ENCODE measurements at regions not wholly inside any gene's neighbourhood (a gene's known extent, or its start where the extent isn't known, plus 50 kb on each side); places are given as distances from the start of the nearest gene placed in this dataset.

- Histone ChIP-seq H3K27ac (ENCODE audit: low read length) (no peak overlapping the region), H3K9ac (ENCODE audit: low read length in 2 of 2) (no peak overlapping the region), H3K4me1 (ENCODE audit: control insufficient read depth, insufficient read depth, low read length) (no peaks in the 10 kb centered on the region), H3K9me3 (ENCODE audit: control insufficient read depth in 2 of 2, low read length in 2 of 2) (no peaks in the 10 kb centered on the region), H3K27me3 (ENCODE audit: control insufficient read depth in 1 of 2, insufficient read depth in 2 of 2, low read length in 2 of 2) (no peaks in the 10 kb centered on the region), H3K4me3 (ENCODE audit: low read length in 2 of 2) (no peak overlapping the region), H3K36me3 (ENCODE audit: control insufficient read depth in 2 of 2, insufficient read depth in 2 of 2, low read length in 2 of 2) (no peaks in the 10 kb centered on the region)
These were observed 353.1 kb downstream of the EFNB2 start for GRCh38 chr13:106182404-106182803.

- Histone ChIP-seq H3K9me3 (ENCODE audit: control insufficient read depth in 2 of 2, low read length in 2 of 2) (no peaks in the 10 kb centered on the region), H3K36me3 (ENCODE audit: control insufficient read depth in 2 of 2, insufficient read depth in 2 of 2, low read length in 2 of 2) (no peaks in the 10 kb centered on the region), H3K4me1 (ENCODE audit: control insufficient read depth, insufficient read depth, low read length) (no peaks in the 10 kb centered on the region), H3K4me3 (ENCODE audit: low read length in 2 of 2) (no peak overlapping the region), H3K27me3 (ENCODE audit: control insufficient read depth in 1 of 2, insufficient read depth in 2 of 2, low read length in 2 of 2) (no peaks in the 10 kb centered on the region), H3K27ac (ENCODE audit: low read length) (no peak overlapping the region), H3K9ac (ENCODE audit: low read length in 2 of 2) (no peak overlapping the region)
These were observed 356.6 kb downstream of the EFNB2 start for GRCh38 chr13:106178816-106179215.

GRCh38 chr13:106177146-106177545 is 358.3 kb downstream of the EFNB2 start:
- H3K36me3 ChIP-seq (ENCODE audit: control insufficient read depth in 2 of 2, insufficient read depth in 2 of 2, low read length in 2 of 2), result no peaks in the 10 kb centered on the region
- no peaks in the 10 kb centered on the region for H3K27me3 ChIP-seq (ENCODE audit: control insufficient read depth in 1 of 2, insufficient read depth in 2 of 2, low read length in 2 of 2)
- H3K4me1 ChIP-seq (ENCODE audit: control insufficient read depth, insufficient read depth, low read length), result no peaks in the 10 kb centered on the region
- H3K9ac ChIP-seq (ENCODE audit: low read length in 2 of 2), result no peak overlapping the region
- H3K9me3 ChIP-seq (ENCODE audit: control insufficient read depth in 2 of 2, low read length in 2 of 2), result no peaks in the 10 kb centered on the region
- H3K4me3 ChIP-seq (ENCODE audit: low read length in 2 of 2), result no peak overlapping the region
- H3K27ac ChIP-seq (ENCODE audit: low read length), result no peak overlapping the region

GRCh38 chr13:106176117-106176516 is 359.3 kb downstream of the EFNB2 start:
- H3K36me3 ChIP-seq (ENCODE audit: control insufficient read depth in 2 of 2, insufficient read depth in 2 of 2, low read length in 2 of 2), result no peaks in the 10 kb centered on the region
- H3K9me3 ChIP-seq (ENCODE audit: control insufficient read depth in 2 of 2, low read length in 2 of 2), result no peaks in the 10 kb centered on the region
- H3K4me3 ChIP-seq (ENCODE audit: low read length in 2 of 2), result no peak overlapping the region
- H3K9ac ChIP-seq (ENCODE audit: low read length in 2 of 2), result no peak overlapping the region
- no peaks in the 10 kb centered on the region for H3K27me3 ChIP-seq (ENCODE audit: control insufficient read depth in 1 of 2, insufficient read depth in 2 of 2, low read length in 2 of 2)
- H3K27ac ChIP-seq (ENCODE audit: low read length), result no peak overlapping the region
- no peaks in the 10 kb centered on the region for H3K4me1 ChIP-seq (ENCODE audit: control insufficient read depth, insufficient read depth, low read length)

- no peaks in the 10 kb centered on the region for H3K9me3 ChIP-seq (ENCODE audit: control insufficient read depth in 2 of 2, low read length in 2 of 2)
- no peaks in the 10 kb centered on the region for H3K36me3 ChIP-seq (ENCODE audit: control insufficient read depth in 2 of 2, insufficient read depth in 2 of 2, low read length in 2 of 2)
- no peak overlapping the region for H3K4me3 ChIP-seq (ENCODE audit: low read length in 2 of 2)
- H3K9ac ChIP-seq (ENCODE audit: low read length in 2 of 2), result no peak overlapping the region
- H3K27me3 ChIP-seq (ENCODE audit: control insufficient read depth in 1 of 2, insufficient read depth in 2 of 2, low read length in 2 of 2), result no peaks in the 10 kb centered on the region
- no peaks in the 10 kb centered on the region for H3K4me1 ChIP-seq (ENCODE audit: control insufficient read depth, insufficient read depth, low read length)
- H3K27ac ChIP-seq (ENCODE audit: low read length), result no peak overlapping the region
These were observed 361.4 kb downstream of the EFNB2 start for GRCh38 chr13:106173891-106174610.

- Histone ChIP-seq H3K27me3 (ENCODE audit: control insufficient read depth in 1 of 2, insufficient read depth in 2 of 2, low read length in 2 of 2) (no peaks in the 10 kb centered on the region), H3K36me3 (ENCODE audit: control insufficient read depth in 2 of 2, insufficient read depth in 2 of 2, low read length in 2 of 2) (no peaks in the 10 kb centered on the region), H3K27ac (ENCODE audit: low read length) (no peak overlapping the region), H3K9me3 (ENCODE audit: control insufficient read depth in 2 of 2, low read length in 2 of 2) (no peaks in the 10 kb centered on the region), H3K9ac (ENCODE audit: low read length in 2 of 2) (no peak overlapping the region), H3K4me1 (ENCODE audit: control insufficient read depth, insufficient read depth, low read length) (no peaks in the 10 kb centered on the region), H3K4me3 (ENCODE audit: low read length in 2 of 2) (no peak overlapping the region)
These were observed 362.1 kb downstream of the EFNB2 start for GRCh38 chr13:106173346-106173745.

GRCh38 chr13:106172176-106172905 is 363.1 kb downstream of the EFNB2 start:
- Histone ChIP-seq H3K36me3 (ENCODE audit: control insufficient read depth in 2 of 2, insufficient read depth in 2 of 2, low read length in 2 of 2) (no peaks in the 10 kb centered on the region), H3K27me3 (ENCODE audit: control insufficient read depth in 1 of 2, insufficient read depth in 2 of 2, low read length in 2 of 2) (no peaks in the 10 kb centered on the region), H3K4me1 (ENCODE audit: control insufficient read depth, insufficient read depth, low read length) (no peaks in the 10 kb centered on the region), H3K4me3 (ENCODE audit: low read length in 2 of 2) (no peak overlapping the region), H3K9me3 (ENCODE audit: control insufficient read depth in 2 of 2, low read length in 2 of 2) (no peaks in the 10 kb centered on the region), H3K27ac (ENCODE audit: low read length) (no peak overlapping the region), H3K9ac (ENCODE audit: low read length in 2 of 2) (no peak overlapping the region)

GRCh38 chr13:106163426-106163825 is 372.0 kb downstream of the EFNB2 start:
- H3K27ac ChIP-seq (ENCODE audit: low read length), result no peak overlapping the region
- no peak overlapping the region for H3K4me3 ChIP-seq (ENCODE audit: low read length in 2 of 2)
- no peaks in the 10 kb centered on the region for H3K27me3 ChIP-seq (ENCODE audit: control insufficient read depth in 1 of 2, insufficient read depth in 2 of 2, low read length in 2 of 2)
- H3K4me1 ChIP-seq (ENCODE audit: control insufficient read depth, insufficient read depth, low read length), result no peaks in the 10 kb centered on the region
- no peak overlapping the region for H3K9ac ChIP-seq (ENCODE audit: low read length in 2 of 2)
- no peaks in the 10 kb centered on the region for H3K36me3 ChIP-seq (ENCODE audit: control insufficient read depth in 2 of 2, insufficient read depth in 2 of 2, low read length in 2 of 2)
- H3K9me3 ChIP-seq (ENCODE audit: control insufficient read depth in 2 of 2, low read length in 2 of 2), result no peaks in the 10 kb centered on the region

- Histone ChIP-seq H3K27me3 (ENCODE audit: control insufficient read depth in 1 of 2, insufficient read depth in 2 of 2, low read length in 2 of 2) (no peaks in the 10 kb centered on the region), H3K36me3 (ENCODE audit: control insufficient read depth in 2 of 2, insufficient read depth in 2 of 2, low read length in 2 of 2) (no peaks in the 10 kb centered on the region), H3K4me3 (ENCODE audit: low read length in 2 of 2) (no peak overlapping the region), H3K27ac (ENCODE audit: low read length) (no peak overlapping the region), H3K9me3 (ENCODE audit: control insufficient read depth in 2 of 2, low read length in 2 of 2) (no peaks in the 10 kb centered on the region), H3K9ac (ENCODE audit: low read length in 2 of 2) (no peak overlapping the region), H3K4me1 (ENCODE audit: control insufficient read depth, insufficient read depth, low read length) (no peaks in the 10 kb centered on the region)
These were observed 374.3 kb downstream of the EFNB2 start for GRCh38 chr13:106161146-106161545.

- Histone ChIP-seq H3K27me3 (ENCODE audit: control insufficient read depth in 1 of 2, insufficient read depth in 2 of 2, low read length in 2 of 2) (no peaks in the 10 kb centered on the region), H3K27ac (ENCODE audit: low read length) (no peak overlapping the region), H3K9me3 (ENCODE audit: control insufficient read depth in 2 of 2, low read length in 2 of 2) (no peaks in the 10 kb centered on the region), H3K4me1 (ENCODE audit: control insufficient read depth, insufficient read depth, low read length) (no peaks in the 10 kb centered on the region), H3K4me3 (ENCODE audit: low read length in 2 of 2) (no peak overlapping the region), H3K36me3 (ENCODE audit: control insufficient read depth in 2 of 2, insufficient read depth in 2 of 2, low read length in 2 of 2) (no peaks in the 10 kb centered on the region), H3K9ac (ENCODE audit: low read length in 2 of 2) (no peak overlapping the region)
These were observed 375.9 kb downstream of the EFNB2 start for GRCh38 chr13:106159295-106160195.
